ENCODE measurements at regions not wholly inside any gene's neighbourhood (a gene's known extent, or its start where the extent isn't known, plus 50 kb on each side); places are given as distances from the start of the nearest gene placed in this dataset.
"Not testable (repeated sequence)": the region's sequence is repeated elsewhere in the genome, so short reads cannot be mapped to it uniquely, and the experiment has no call there.

GRCh38 chr22:44650806-44651205 lies 51.2 kb upstream of the PRR5 start:
- no peak for DNase-seq (ENCODE audit: low read depth)

- DNase-seq (ENCODE audit: low read depth): no peak
Measured at GRCh38 chr22:44648821-44649565, 53.0 kb upstream of the PRR5 start.

DNA sequence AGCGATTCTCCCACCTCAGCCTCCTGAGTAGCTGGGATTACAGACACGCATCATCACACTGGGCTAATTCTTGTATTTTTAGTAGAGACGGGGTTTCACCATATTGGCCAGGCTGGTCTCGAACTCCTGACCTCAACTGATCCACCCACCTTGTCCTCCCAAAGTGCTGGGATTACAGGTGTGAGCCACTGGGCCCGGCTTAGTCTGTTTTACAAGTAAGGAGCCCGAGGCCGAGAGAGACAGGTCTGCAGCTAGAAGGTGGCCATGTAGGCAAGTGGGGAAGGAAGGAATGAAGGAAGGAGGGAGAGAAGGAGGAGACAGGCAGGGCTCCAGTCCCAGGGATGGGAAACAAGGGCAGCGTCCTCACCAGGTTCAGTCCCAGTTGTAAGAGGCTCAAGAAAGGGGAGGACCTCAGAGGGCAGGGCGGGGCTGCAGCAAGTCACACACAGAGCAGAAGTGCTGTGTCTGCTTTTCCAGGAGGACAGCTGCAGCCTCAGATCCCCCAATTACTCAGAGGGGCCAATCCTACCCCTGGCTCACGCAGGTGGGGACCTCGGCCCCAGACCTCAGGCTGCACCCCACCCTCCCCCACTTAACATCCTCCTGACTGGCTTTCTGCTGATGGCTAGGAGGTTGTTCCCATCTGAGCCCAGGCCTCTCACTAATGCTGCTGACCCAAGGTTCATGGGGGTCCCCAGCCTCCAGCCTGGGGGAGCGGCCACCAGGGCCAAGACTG lies 53.8 kb upstream of the PRR5 start:
- no peak for DNase-seq (ENCODE audit: low read depth)

- DNase-seq (ENCODE audit: low read depth): no peak
Measured at GRCh38 chr22:44647141-44647540, 54.9 kb upstream of the PRR5 start.

- no peak for DNase-seq (ENCODE audit: low read depth)
Measured at GRCh38 chr22:44646668-44647067, 55.3 kb upstream of the PRR5 start.

- DNase-seq (ENCODE audit: low read depth): no peak
Measured at GRCh38 chr22:44646141-44646540, 55.9 kb upstream of the PRR5 start.

DNA sequence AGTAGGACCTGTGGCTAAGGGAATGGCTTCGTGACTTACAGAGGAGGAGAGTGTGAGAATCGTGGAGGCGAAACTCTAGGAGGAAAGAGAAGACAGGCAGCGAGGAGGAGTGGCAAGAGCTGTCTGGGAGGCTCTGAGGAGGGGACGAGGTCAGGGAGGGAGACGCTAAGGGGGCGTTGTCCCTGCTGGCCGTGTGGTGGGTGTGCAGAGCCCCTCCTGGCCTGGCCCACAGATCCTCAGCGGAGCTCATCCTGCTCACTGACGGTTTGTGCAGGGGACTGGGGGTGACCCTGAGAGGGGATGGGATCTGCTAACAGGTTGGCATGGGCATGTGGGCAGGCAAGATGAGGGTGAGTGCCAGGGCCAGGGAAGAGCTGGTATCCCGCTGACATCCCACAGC lies 56.5 kb upstream of the PRR5 start:
- DNase-seq (ENCODE audit: low read depth): no peak

DNA sequence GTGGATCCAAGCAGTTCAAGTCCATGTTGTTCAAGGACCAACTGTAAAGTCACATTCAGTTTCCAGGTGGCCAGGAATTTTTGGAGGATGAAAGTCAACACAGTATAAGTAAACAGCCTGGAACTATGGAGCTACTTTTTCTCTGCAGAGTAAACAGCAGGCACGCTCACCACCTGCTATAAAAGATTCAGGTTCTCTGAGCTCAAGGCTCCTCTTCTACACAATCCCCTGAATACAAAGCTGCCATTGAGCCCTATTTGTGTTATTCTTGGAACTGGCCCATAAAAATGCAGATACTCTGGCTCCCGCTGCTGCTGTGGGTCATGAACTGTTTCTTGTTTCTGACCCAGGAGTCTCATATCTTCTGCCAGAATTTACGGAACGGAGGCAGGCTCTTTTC lies 56.9 kb upstream of the PRR5 start:
- DNase-seq (ENCODE audit: low read depth): no peak

DNA sequence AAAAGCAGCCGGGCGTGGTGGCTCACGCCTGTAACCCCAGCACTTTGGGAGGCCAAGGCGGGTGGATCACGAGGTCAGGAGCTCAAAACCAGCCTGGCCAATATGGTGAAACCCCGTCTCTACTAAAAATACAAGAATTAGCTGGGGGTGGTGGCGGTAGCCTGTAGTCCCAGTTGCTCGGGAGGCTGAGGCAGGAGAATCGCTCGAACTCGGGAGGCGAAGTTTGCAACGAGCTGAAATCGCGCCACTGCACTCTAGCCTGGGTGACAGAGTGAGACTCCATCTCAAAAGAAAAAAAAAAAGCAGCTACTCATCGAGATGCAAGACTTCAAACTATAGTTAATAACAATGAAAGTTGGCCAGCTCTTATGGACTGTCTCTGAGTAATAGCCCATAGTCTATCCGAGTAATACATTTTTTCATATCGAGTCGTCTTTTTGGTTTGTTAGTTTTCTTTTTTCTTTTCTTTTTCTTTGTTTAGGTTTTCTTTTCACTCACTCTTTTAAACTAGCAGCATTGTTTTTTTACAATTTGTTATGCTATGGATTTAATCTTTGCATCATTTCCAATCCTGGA lies 58.4 kb upstream of the PRR5 start:
- DNase-seq (ENCODE audit: low read depth): not testable (repeated sequence)

GRCh38 chr22:44642096-44642644 lies 59.8 kb upstream of the PRR5 start:
- no peak for DNase-seq (ENCODE audit: low read depth)

DNA sequence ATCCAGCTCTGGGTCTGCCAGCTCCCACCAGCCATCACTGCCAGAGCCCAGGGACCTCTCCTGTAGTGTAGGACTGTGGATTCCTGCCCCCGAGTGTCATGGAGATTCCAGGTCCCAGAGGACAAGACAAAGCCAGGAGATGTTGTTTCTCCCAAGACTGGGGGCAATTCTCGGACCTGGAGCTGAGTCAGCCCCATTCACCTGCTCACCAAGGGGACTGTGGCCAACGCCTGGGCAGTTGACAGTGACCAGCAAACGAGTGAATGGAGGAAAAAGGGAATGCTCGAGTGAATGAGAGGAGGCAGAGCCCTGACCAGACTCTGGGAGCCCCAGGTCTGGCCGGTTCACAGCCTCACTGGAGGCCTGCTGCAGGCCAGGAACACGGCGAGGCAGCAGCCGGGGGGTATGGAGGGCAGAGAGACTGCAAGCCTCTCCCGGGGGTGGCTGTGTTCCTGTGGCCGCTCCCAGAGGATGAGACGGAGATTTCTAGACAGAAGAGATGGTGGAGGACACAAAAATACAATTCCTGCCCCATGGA lies 61.3 kb upstream of the PRR5 start:
- DNase-seq (ENCODE audit: low read depth): no peak

DNA sequence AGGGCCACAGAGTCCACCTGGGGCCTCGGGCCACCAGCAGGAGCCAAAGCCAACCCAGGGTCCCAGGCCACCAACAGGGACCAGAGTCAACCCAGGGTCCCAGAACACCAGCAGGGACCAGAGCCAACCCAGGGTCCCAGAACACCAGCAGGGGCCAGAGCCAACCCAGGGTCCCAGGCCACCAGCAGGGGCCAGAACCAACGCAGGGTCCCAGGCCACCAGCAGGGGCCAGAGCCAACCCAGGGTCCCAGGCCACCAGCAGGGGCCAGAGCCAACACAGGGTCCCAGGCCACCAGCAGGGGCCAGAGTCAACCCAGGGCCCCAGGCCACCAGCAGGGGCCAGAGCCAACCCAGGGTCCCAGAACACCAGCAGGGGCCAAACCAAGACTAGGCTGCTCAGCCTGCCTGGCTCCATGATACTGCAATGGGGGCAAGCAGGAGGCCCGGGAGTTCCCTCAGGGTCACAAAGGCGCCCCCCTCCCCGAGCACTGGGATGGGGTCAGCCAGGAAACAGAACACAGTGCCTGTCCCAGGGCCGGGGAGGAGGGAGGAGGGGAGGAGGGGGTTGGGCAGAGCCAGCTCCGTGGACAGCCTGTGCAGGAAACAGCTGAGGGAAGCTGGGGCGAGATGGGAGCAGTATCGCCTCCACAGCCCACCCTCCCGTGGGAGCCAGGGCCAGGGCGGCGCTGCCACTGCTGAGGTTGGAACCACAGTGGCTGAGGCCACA lies 62.0 kb upstream of the PRR5 start:
- no peak for DNase-seq (ENCODE audit: low read depth)

DNA sequence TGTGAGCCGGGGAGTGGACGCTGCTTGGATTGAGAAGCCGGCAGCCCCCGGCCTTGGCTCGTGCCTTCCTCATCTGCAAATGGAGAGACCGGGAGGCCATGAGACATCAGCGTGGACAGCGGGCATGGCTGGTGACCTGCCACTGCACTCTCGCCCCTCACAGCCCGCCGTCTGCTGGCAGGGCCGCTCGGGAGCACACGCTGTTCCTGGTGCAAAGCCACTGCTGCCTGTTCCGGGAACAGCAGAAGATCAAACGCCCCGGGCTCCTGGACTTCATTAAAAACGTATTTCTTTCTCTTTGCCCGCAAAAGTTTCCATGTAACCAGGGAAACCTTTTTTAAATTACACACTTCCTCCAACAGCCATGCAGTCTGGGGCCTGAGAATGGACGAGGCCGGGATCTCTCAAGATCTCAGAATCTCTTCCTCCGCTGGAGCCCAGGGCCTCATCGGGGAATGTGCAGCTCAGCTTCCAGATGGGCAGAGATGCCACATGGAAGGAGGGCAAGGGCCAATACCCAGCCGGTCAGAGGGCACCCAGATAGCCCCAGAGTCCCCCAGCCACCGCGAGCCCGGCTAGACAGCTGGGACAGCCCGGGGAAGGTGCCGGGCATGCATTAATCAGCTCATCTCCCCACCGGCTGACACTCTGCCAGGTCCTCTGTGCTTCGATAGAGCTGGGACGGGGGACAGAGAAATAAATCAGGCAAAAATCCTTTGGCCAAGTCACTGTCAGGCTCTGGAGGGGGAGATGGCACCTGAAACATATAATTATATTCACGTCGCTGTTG lies 62.8 kb upstream of the PRR5 start:
- DNase-seq (ENCODE audit: low read depth): no peak

DNA sequence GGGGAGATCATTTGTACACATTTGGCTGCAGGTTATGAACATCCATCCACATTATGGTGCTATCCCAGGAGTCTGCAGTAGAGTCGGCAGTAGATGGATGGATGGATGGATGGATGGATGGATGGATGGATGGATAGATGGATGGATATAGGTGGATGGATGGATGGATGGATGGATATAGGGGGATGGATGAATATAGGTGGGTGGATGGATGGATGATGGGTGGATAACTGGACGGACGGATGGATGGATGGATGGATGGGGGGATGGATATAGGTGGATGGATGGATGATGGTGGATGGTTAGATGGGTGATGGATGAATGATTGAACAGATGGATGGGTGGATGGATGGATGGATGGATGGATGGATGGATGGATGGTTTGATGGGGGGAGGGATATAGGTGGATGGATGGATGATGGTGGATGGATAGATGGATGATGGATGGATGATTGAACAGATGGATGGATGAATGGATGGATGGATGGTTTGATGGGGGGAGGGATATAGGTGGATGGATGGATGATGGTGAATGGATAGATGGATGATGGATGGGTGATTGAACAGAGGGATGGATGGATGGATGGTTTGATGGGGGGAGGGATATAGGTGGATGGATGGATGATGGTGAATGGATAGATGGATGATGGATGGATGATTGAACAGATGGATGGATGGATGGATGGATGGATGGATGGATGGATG lies 65.3 kb upstream of the PRR5 start:
- not testable (repeated sequence) for DNase-seq (ENCODE audit: low read depth)

GRCh38 chr22:44635567-44635966 lies 66.4 kb upstream of the PRR5 start:
- DNase-seq (ENCODE audit: low read depth): not testable (repeated sequence)

DNA sequence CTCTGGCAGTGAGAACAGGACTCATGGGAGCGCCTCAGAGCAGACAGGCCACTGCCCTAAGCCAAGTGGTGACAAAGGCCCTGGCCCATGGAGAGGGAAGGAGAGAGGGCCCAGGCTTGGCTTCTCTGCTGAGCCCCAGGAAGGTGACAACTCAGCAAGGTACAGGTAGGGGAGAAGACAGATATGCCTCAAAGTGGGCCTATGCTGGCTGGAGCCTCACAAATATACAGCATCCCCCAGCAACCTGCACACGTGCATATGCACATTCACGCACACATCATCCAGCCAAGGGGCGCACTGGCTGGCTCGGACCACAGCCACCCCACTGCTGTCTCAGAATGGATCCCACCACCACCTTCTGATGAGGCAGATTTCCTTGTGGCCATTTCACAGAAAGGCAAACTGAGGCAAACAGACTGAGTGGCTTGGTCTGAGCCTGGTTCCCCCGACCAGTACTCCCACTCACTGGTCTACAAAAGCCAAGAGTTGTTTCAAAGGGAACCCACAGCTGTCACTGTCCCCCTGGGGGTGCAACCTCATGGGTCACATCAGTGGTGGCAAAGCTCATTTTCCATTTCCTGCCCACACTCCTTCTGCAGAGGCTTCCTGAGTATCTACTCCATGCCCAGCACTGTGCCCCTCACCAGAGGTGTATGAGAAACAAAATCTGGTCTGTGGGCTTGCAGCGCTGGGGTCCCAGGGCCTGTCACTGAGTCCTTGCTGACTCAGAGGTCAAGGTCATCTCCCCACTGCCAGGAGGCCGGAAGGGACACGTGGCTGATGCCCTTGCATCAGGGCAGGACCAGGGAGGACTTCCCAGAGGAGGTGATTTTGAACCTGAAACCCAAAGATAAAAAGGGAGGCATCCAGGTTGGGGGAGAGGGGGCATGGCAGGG lies 67.3 kb upstream of the PRR5 start:
- no peak for DNase-seq (ENCODE audit: low read depth)

DNA sequence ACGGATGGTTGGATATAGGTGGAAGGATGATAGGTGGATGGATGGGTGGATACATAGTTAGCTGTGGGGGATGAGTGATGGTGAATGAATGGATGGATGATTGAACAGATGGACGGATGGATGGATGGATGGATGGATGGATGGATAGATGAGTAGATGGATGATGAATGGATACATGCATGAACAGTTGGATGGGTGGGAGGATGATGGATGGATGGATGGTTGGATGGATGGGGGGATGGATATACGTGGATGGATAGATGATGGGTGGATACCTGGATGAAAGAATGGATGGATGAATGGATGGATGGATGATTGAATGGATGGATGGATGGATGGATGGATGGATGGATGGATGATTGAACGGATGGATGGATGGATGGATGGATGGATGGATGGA lies 68.4 kb upstream of the PRR5 start:
- DNase-seq (ENCODE audit: low read depth): no peak

DNA sequence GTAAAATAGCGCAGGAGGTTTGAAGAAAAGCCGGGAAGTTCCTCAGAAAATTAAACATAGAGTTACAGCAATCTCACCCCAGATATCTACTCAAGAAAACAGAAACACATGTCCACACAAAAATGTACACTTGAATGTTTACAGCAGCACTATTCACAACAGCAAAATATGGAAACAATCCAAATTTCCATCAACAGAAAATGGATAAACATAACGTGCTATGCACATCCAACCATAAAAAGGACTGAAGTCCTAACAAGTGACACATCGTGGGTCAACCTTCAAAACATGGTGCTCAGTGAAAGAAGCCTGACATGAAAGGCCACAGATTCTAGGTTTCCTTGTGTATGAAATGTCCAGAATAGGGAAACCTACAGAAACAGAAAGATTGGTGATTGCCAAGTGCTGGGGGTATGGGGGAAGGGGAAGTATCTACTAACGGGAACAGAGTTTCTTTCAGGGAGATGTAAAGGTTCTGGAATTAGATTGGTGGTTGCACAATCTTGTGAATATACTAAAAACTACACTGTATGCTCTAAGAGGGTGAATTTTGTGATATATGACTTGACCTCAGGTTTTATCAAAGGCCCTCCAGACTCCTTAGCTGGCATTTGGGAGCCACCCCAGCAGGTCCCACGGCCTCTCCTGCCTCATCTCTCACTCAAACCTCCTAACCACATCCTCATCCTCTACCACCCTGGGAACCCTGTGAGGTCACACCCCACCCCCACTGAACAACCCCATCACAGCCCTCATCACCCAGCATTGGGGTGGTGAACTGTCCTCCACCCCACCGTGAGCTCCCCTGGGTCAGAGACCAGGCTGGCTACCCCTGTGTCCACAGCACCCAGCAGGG lies 69.2 kb upstream of the PRR5 start:
- DNase-seq (ENCODE audit: low read depth): no peak

- DNase-seq (ENCODE audit: low read depth): no peak
Measured at GRCh38 chr22:44630826-44631225, 71.2 kb upstream of the PRR5 start.
